ENCODE measurements at regions not wholly inside any gene's neighbourhood (a gene's known extent, or its start where the extent isn't known, plus 50 kb on each side); places are given as distances from the start of the nearest gene placed in this dataset.

DNA sequence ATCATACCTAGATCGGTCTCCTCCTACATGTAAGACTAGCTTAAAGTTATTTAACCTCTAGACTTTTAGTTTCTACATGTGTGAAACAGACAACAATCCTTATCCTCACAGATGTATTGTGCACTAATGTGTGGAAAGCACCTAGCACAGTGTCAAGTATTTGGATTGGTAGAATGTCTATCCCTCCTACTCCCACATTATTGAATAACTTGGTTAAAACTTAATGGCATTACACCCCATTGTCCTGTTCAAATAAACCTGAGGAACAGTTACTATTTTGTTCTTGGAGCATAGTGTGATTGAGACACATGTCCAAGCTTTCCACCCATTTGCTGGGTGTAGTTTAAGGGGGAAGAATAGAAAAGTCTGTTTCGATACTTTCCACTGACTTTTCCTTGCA is 208.8 kb upstream of the JUN start:
- H3K4me3 ChIP-seq (replicated peaks in 1 of 2; ENCODE audit: low read depth in 2 of 2, low read length in 2 of 2), result no peak overlapping the region
- DNase-seq (ENCODE audit: low read depth in 2 of 2), result no peak
- TF ChIP-seq, protein P1, sequence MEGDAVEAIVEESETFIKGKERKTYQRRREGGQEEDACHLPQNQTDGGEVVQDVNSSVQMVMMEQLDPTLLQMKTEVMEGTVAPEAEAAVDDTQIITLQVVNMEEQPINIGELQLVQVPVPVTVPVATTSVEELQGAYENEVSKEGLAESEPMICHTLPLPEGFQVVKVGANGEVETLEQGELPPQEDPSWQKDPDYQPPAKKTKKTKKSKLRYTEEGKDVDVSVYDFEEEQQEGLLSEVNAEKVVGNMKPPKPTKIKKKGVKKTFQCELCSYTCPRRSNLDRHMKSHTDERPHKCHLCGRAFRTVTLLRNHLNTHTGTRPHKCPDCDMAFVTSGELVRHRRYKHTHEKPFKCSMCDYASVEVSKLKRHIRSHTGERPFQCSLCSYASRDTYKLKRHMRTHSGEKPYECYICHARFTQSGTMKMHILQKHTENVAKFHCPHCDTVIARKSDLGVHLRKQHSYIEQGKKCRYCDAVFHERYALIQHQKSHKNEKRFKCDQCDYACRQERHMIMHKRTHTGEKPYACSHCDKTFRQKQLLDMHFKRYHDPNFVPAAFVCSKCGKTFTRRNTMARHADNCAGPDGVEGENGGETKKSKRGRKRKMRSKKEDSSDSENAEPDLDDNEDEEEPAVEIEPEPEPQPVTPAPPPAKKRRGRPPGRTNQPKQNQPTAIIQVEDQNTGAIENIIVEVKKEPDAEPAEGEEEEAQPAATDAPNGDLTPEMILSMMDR (IDR thresholded peaks at IDR 0.05; ENCODE audit: low read depth, low read length), result no peak

DNA sequence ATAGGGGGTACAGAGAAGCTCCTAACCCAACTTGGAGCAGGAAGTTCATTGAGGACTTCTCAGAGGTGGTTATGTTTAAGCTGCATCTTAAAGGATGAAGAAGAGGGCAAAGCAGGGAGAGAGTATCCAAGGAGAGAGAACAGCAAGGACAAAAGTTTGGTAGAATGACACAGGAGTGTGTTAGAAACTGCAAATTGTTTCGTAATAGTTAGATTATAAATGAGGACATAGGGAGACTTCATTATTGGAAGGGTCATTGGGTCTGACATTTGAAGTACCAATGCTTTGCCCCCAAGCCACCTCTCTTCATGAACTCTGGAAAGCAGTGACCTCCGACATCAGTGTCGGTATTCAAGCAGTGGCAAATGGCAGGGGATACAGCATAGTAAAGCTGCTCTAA is 209.6 kb upstream of the JUN start:
- TF ChIP-seq, protein P1 (IDR thresholded peaks at IDR 0.05; ENCODE audit: low read depth, low read length), result no peak
- H3K4me3 ChIP-seq (replicated peaks in 1 of 2; ENCODE audit: low read depth in 2 of 2, low read length in 2 of 2), result no peak overlapping the region
- no peak for DNase-seq (ENCODE audit: low read depth in 2 of 2)

DNA sequence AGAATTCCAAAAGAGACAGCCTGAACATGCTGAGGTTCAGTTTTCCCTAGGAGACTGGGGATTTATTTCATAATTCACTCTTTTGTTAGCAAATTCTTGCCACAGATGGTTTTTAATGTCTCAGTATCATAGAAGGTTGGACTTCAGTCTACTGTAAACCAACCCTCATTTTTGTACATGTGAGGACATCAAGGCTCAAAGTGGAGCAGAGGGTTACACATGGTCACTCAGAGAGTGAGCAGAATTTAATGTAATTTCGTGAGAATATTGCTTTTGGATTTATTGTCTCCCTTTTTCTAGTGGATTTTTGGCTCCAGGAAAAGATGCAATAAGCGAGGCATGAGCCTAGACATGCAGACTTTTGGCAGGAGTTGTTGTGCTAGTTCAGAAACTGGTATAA is 210.8 kb upstream of the JUN start:
- DNase-seq (ENCODE audit: low read depth in 2 of 2), result no peak

DNA sequence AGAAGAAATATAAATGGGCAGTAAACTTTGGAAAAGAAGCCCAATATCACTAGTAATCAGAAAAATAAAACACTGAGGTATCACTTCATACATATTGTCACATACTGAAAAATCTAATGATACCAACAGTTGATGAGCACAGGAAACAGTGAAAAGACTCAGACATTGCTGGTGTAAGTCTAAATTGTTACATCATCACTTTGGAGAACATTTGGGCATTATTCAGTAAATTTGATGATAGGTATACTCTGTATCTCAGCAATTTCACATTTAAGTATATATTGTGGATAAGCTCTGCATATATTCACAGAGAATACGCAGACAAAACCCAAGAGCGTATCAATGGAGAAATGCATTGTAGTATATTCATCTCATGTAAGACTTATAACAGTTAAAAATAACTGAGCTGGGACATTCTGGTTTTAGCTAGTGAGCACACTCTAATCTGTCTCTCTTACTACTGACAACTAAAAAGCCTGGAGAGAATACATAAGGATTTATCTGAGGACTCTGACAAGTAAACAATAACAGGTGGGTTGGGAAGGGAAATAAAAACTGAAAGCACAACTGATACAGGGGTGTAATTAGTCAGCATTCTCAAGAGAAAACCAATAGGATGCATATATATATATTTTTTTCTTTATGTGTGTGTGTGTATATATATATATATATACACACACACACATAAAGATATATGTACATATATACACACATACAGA is 212.7 kb upstream of the JUN start:
- TF ChIP-seq, protein P1 (IDR thresholded peaks at IDR 0.05; ENCODE audit: low read depth, low read length), result no peak
- no peak overlapping the region for H3K4me3 ChIP-seq (replicated peaks in 1 of 2; ENCODE audit: low read depth in 2 of 2, low read length in 2 of 2)
- no peak for DNase-seq (ENCODE audit: low read depth in 2 of 2)

More for the DNA sequence above, 210.8 kb upstream of the JUN start:
- H3K4me3 ChIP-seq (replicated peaks in 1 of 2; ENCODE audit: low read depth in 2 of 2, low read length in 2 of 2), result no peak overlapping the region
- TF ChIP-seq, protein P1 (IDR thresholded peaks at IDR 0.05; ENCODE audit: low read depth, low read length), result no peak

DNA sequence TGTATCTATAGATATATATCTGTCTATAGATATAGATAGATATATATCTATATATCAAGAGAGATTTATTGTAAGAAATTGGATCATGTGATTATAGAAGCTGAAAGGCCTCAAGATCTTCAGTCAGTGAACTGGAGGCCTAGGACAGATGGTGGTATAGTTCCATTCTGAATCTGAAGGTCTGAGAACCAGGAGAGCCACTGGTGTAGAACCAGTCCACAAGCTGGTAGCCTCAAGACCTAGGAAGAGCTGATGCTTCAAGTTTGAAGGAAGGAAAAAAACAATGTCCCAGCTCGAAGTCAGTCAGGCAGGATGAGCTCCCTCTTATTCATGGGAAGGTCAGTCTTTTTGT is 213.2 kb upstream of the JUN start:
- DNase-seq (ENCODE audit: low read depth in 2 of 2), result no peak
- TF ChIP-seq, protein P1 (IDR thresholded peaks at IDR 0.05; ENCODE audit: low read depth, low read length), result no peak
- no peak overlapping the region for H3K4me3 ChIP-seq (replicated peaks in 1 of 2; ENCODE audit: low read depth in 2 of 2, low read length in 2 of 2)

DNA sequence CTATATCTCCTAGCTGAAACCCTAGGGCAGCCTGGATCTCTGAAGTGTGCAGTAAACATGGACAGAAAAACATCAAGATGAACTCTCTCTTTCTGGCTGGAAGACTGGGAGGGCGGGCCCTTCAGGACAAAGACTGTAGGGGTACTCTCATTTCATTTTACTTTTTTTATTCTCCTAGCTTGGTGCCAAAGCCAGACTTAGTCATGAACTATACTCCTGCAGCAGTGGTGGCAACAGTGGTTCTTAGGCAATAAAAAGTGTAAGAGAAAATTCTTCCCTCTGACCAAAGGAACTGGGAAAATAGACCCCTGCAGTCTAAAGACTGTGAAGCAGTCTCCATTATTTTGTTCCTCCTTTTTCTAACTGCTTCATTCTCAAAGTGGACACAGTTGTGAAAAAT is 213.8 kb upstream of the JUN start:
- DNase-seq (ENCODE audit: low read depth in 2 of 2), result no peak
- no peak overlapping the region for H3K4me3 ChIP-seq (replicated peaks in 1 of 2; ENCODE audit: low read depth in 2 of 2, low read length in 2 of 2)
- TF ChIP-seq, protein P1 (IDR thresholded peaks at IDR 0.05; ENCODE audit: low read depth, low read length), result no peak

DNA sequence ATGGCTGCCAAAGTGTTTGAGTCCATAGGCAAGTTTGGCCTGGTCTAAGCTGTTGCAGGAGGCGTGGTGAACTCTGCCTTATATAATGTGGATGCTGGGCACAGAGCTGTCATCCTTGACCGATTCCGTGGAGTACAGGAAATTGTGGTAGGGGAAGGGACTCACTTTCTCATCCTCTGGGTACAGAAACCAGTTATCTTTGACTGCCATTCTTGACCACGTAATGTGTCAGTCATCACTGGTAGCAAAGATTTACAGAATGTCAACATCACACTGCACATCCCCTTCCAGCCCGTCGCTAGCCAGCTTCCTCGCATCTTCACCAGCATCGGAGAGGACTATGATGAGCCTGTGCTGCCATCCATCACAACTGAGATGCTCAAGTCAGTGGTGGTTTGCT is 215.8 kb upstream of the JUN start:
- no peak for DNase-seq (ENCODE audit: low read depth in 2 of 2)
- TF ChIP-seq, protein P1 (IDR thresholded peaks at IDR 0.05; ENCODE audit: low read depth, low read length), result no peak
- H3K4me3 ChIP-seq (replicated peaks in 1 of 2; ENCODE audit: low read depth in 2 of 2, low read length in 2 of 2), result no peak overlapping the region

All from cardiac fibroblast (primary cell).